ENCODE measurements at regions not wholly inside any gene's neighbourhood (a gene's known extent, or its start where the extent isn't known, plus 50 kb on each side); places are given as distances from the start of the nearest gene placed in this dataset.

DNA sequence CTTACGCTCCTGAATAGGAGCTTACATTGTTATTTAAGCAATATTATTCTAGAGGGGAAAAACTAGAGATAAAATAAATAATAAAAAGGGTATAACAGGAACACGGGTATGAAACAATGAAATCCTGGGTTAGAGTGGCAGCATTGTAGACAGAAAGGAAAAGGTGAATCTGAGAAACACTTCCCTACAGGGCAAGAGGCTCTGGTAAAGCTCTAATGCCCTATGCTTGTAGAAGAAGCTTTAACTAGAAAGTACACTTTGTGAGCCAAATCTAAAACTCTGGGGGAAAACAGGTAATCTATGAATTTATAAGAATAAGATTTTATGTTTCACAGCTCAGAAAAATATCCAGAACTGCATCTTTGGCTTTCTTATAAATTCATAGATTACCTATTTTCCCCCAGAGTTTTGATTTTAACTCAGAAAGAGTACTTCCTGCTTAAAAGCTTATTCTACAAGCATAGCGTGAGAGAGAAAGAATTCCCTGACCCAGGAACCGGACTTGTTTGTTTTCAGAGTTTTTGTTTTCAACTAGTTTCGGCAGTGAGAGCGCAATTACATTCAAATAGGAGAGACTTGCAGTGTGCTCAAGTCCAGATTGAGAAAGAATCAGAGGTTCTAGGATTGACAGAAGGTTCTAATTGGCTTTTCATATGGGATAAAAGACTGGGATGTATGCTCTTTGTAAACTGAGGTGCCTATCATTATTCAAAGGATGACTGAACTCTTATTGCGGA, 651.0 kb upstream of the RORB start:
- no peak for DNase-seq
- Histone ChIP-seq H3K27me3 (ENCODE audit: insufficient read depth, low read depth, severe bottlenecking) (no peaks in the 10 kb centered on the region), H3K4me3 (ENCODE audit: low read depth, low read length) (no peak overlapping the region), H3K27ac (no peak overlapping the region), H3K9me3 (ENCODE audit: severe bottlenecking) (no peaks in the 10 kb centered on the region), H3K36me3 (no peaks in the 10 kb centered on the region)
- TF ChIP-seq, protein P1, sequence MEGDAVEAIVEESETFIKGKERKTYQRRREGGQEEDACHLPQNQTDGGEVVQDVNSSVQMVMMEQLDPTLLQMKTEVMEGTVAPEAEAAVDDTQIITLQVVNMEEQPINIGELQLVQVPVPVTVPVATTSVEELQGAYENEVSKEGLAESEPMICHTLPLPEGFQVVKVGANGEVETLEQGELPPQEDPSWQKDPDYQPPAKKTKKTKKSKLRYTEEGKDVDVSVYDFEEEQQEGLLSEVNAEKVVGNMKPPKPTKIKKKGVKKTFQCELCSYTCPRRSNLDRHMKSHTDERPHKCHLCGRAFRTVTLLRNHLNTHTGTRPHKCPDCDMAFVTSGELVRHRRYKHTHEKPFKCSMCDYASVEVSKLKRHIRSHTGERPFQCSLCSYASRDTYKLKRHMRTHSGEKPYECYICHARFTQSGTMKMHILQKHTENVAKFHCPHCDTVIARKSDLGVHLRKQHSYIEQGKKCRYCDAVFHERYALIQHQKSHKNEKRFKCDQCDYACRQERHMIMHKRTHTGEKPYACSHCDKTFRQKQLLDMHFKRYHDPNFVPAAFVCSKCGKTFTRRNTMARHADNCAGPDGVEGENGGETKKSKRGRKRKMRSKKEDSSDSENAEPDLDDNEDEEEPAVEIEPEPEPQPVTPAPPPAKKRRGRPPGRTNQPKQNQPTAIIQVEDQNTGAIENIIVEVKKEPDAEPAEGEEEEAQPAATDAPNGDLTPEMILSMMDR (IDR thresholded peaks at IDR 0.05; ENCODE audit: low read depth, low read length), result no peak

DNA sequence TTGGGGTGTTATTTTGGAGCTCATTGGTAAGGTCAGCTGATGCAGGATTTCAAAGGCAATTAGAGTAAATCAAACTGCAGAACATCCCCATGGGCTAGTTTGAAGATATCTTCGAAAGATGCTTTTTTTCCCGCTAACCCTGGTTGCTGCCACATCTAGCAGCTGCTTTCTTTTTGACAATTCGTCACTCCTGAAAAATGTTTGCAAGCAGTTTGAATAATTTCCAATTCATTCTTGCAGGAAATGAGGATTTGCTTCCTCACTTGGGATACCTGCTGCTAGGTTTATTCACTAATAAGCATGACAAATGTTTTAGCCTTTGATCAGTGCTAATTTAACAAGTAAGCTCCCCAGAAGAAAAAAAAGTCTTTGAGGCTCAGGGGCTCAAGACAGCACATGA, 649.6 kb upstream of the RORB start:
- H3K4me3 ChIP-seq (ENCODE audit: low read depth, low read length), result no peak overlapping the region
- no peak overlapping the region for H3K27ac ChIP-seq
- H3K36me3 ChIP-seq, result no peaks in the 10 kb centered on the region
- no peak for DNase-seq
- TF ChIP-seq, protein P1 (IDR thresholded peaks at IDR 0.05; ENCODE audit: low read depth, low read length), result no peak
- H3K27me3 ChIP-seq (ENCODE audit: insufficient read depth, low read depth, severe bottlenecking), result no peaks in the 10 kb centered on the region
- H3K9me3 ChIP-seq (ENCODE audit: severe bottlenecking), result no peaks in the 10 kb centered on the region

DNA sequence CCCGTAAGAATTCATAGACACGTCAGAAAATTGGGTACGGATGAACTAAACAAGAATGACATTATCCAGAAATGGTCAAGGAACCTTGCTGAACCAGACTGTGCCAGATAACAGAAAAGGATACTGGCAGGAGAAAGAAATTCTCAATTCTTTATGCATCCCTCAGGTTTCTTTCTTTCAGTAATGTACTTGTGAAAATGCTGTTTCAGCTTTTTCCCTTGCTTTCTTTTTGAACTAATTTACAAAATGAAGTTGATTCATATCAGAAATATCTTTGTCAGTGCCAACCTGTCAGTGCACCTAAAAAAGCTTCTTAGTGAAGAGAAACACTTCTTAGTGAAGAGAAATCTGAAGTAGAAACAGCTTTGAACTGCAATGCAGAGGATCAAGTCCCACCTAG, 643.6 kb upstream of the RORB start:
- TF ChIP-seq, protein P1 (IDR thresholded peaks at IDR 0.05; ENCODE audit: low read depth, low read length), result no peak
- no peaks in the 10 kb centered on the region for H3K36me3 ChIP-seq
- H3K27ac ChIP-seq, result no peak overlapping the region
- no peak for DNase-seq
- no peak overlapping the region for H3K4me3 ChIP-seq (ENCODE audit: low read depth, low read length)
- no peaks in the 10 kb centered on the region for H3K27me3 ChIP-seq (ENCODE audit: insufficient read depth, low read depth, severe bottlenecking)
- no peaks in the 10 kb centered on the region for H3K9me3 ChIP-seq (ENCODE audit: severe bottlenecking)

DNA sequence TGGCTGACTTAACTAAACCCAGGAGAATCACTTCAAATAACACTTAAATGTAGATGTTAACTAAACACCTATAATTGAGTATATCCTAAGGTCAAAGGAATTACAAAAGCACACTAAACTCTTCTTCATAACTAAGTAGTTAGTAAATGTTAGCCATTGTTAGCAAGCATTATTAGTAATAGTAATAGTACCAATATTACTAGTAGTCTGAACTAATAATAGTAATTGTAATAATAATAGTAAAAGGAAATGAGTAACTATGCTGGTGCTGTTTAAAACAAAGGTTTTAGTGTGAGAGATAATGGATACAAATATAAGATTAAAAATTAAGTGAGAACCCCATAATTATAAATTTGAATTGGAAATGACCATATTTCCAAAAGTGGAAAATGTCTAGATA, 641.9 kb upstream of the RORB start:
- TF ChIP-seq, protein P1 (IDR thresholded peaks at IDR 0.05; ENCODE audit: low read depth, low read length), result no peak
- DNase-seq, result no peak

DNA sequence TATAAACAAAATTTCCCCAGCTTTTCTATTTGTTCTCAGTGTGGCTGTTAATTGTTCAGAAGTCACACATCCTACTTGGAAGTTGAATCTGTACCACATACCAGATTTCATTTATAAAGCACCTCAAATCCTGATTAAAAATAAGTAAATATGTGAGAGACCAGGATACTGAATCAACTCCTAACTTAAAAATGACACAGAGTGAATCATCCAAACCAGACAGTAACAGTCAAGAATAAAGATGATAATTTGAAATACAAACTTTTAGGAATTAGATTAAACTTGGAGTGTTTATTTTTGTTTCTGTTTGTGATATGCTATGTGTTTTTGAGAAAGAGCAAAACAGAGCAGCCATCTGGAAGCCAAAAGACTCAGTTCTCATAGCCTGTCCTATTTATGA, 633.2 kb upstream of the RORB start:
- H3K36me3 ChIP-seq, result no peaks in the 10 kb centered on the region
- no peak overlapping the region for H3K27ac ChIP-seq
- DNase-seq, result no peak
- H3K9me3 ChIP-seq (ENCODE audit: severe bottlenecking), result no peaks in the 10 kb centered on the region
- no peaks in the 10 kb centered on the region for H3K27me3 ChIP-seq (ENCODE audit: insufficient read depth, low read depth, severe bottlenecking)
- no peak overlapping the region for H3K4me3 ChIP-seq (ENCODE audit: low read depth, low read length)
- TF ChIP-seq, protein P1 (IDR thresholded peaks at IDR 0.05; ENCODE audit: low read depth, low read length), result no peak

More for the DNA sequence above, 641.9 kb upstream of the RORB start:
- H3K27me3 ChIP-seq (ENCODE audit: insufficient read depth, low read depth, severe bottlenecking), result no peaks in the 10 kb centered on the region
- H3K27ac ChIP-seq, result no peak overlapping the region
- H3K36me3 ChIP-seq, result no peaks in the 10 kb centered on the region
- H3K9me3 ChIP-seq (ENCODE audit: severe bottlenecking), result no peaks in the 10 kb centered on the region
- H3K4me3 ChIP-seq (ENCODE audit: low read depth, low read length), result no peak overlapping the region

DNA sequence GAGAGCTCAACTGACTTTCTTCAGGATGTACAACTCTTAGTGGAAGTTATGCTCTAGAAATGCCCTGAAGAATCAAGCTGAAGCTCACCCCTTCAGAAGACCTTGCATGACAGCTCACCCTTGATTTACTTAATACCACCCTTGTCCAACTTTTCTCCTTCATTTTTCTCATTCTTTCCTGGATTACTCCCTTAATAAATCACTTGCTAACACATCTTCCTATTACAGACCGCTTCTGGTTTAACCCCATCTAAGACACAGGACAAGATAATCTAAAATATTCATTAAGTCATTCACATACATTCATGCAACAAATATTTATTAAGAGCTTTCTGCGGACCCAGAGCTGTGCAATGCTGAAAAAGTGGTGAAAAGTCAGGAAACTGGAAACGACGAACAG, 630.7 kb upstream of the RORB start:
- H3K27ac ChIP-seq, result no peak overlapping the region
- no peak for DNase-seq
- no peaks in the 10 kb centered on the region for H3K36me3 ChIP-seq
- no peak overlapping the region for H3K4me3 ChIP-seq (ENCODE audit: low read depth, low read length)
- no peaks in the 10 kb centered on the region for H3K9me3 ChIP-seq (ENCODE audit: severe bottlenecking)
- TF ChIP-seq, protein P1 (IDR thresholded peaks at IDR 0.05; ENCODE audit: low read depth, low read length), result no peak
- no peaks in the 10 kb centered on the region for H3K27me3 ChIP-seq (ENCODE audit: insufficient read depth, low read depth, severe bottlenecking)

All from WERI-Rb-1 (cell line).